ENCODE measurements at regions not wholly inside any gene's neighbourhood (a gene's known extent, or its start where the extent isn't known, plus 50 kb on each side); places are given as distances from the start of the nearest gene placed in this dataset.

DNA sequence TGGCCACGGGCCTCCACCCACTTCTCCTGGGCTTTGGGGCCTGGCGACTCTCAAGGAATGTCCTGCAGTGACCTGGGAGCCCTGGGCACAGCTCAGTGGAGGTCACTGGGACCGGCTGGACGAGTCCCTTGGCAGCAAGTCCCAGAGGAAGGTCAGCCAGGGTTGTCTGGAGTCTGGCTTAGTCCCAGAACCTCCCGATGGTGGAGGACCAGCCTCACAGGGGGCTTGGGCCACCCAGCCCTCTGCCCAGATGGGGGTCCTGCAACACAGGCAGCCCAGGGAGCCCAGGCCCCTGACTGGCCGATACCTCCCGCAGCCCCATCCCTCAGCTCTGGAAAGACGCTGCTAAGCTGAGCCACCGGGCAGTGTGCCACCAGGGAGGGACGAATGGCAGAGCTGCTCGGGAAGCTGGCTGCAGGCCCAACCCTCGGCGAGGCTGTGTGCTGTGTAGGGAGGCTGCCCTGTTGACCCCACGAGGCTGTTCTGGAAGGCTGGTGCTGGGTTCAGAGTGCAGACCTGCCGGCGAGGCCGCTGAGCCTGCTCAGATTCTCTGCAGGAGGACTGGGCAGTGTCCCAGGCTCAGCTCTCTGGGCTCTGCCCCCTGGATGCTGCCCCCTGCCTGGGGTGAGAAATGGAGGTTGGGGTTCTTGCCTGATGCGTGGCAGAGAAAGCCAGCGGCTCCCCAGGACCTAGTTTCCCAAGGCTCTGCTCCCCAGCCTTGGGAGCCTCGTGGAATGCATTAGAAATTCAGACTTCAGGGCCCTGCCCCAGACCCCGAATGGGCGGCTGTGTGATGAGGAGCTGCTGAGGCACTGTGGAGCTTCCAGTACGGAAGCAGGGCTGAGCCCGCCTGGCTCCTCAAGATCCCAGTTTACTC, 61.7 kb downstream of the ADRA2C start:
- TF ChIP-seq POLR2A (IDR thresholded peaks at IDR 0.05; ENCODE audit: low read length) (no peak), GATA1 (IDR thresholded peaks at IDR 0.05; ENCODE audit: low read depth, low read length) (no peak)

All from erythroblast (primary cell).